NCI-H748 treated with DMSO at 0.1 percent for 48 hours (cell line): ENCODE measurements at regions not wholly inside any gene's neighbourhood (a gene's known extent, or its start where the extent isn't known, plus 50 kb on each side); places are given as distances from the start of the nearest gene placed in this dataset.

Experiments
- DNase-seq: peaks from one replicate; lab custom pipeline; 2025; lab: John Stamatoyannopoulos, UW

DNA sequence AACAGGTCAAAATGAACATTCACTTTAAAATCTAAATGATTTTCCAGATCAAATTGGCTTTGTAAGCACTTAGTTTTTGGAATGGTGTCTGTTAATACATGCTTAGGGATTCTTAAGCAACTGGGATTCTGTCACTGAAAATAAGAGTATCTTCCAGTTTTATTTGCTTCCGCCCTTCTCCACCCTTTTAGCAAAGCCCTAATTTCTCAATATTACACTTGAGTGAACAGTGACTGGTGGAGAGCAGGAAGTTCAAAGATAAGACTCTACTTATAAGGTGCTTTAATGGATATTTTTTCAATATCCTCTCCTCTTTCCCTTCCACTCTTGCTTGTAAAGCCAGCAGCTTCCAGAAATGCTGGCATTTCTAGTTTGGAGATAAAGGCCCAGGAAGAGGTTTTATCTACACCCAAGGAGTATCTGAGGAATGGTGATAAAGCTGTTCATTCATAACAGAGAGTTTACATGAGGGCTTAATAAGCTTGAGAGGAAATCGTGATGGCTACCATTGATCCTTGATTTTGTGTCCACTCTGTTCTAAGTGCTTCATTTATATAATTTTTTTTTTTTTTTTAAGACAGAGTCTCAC, 265.9 kb upstream of the PRICKLE1 start:
- DNase-seq, result no peak

DNA sequence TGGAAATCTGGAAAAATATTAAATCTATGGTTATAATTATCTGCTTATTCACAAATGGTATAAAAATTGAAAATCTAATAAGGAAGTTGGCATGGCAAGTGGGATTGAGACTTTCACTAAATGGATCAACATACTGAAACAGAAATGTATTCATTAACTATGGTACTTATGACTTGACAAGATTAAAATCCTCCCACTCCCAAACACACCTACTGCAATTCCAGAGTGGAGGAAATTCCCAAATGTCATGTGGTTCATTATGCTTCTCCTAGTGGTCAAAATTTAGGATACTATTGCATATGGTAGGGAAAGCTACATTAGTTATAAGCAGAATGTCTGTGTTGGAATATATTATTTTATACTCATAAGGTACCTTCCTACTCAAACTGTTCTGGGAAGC, 265.3 kb upstream of the PRICKLE1 start:
- DNase-seq, result no peak

DNA sequence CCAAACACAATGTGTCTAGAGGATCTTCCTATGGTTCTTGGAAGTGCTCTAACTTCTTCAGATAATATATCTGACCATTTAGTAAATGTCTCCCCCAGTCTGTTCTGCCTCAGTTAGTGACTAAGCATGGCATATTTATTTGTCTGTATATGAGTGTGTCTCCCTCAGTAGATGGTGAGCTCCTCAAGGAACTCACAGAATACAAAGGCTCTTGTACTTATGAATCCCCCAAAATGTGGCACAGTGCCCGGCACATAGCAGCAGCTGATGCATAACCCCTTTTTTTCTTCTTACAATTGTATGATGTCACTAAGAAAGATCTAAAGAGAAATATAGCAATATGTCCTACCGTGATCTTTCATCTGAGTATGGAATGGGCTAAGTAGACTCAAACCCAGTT, 264.7 kb upstream of the PRICKLE1 start:
- DNase-seq, result no peak

DNA sequence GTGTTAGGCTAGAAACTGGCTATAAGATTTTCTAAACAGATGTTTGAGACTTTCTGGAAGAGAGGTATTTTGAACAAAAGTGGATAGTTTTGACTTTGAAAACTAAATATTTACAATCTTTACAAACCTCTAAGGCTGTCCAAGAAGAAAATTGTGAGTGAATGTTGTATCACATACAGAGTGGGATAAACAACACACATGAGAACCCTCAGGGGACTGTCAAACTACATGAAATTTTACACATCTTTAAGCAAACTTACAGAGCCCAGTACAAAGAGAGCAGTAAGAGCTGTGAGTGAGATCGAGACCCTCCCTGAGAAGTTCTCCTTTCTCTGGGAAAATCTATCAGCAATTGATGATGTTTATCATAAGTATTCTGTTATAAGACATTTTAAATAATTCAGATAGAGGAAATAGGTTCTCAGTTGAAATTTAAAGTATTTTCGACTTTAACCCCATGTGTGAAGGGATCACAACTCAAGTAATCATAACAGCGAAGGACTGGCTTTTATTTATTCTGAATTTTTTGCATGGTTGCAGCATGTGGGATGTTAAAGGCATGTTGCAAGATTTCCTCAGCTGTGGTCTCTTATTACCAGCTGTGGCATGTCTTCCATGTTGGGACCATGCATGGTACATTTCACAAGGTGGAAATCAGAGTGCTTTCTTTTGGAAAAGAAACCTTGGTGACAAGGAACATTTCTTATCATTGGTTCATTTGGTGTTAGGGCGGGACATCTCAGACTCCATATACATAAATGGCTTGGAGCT, 264.0 kb upstream of the PRICKLE1 start:
- no peak for DNase-seq

DNA sequence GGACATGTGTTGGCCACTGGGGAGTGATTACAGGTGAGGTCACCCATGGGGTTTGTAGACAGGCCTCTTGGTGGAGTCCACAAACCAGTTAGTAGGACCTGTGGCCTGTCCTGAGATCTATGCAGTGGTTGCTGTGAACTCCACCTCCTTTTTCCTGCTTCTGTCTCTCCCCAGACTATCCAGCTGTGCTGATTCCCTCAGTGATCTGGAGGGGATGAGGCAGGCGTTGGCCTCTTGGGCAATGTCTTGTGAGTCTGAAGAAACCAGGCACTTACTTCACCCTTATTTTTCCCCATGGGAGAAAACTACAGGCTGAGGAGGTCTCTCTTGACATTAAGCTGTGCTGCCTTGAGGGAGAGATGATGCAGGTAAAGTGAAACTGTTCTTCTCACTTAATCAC, 257.2 kb upstream of the PRICKLE1 start:
- no peak for DNase-seq

DNA sequence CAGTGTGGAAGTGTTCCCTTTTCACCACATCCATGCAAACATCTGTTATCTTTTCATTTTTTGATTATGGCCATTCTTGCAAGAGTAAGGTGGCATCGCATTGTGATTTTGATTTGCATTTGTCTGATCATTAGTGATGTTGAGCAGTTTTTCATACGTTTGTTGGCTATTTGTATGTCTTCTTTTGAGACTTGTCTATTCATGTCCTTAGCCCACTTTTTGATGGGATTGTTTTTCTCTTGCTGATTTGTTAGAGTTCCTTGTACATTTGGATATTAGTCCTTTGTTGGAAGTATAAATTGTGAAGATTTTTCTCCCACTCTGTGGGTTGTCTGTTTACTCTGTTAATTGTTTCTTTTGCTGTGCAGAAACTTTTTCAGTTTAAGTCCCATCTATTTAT, 244.5 kb upstream of the PRICKLE1 start:
- DNase-seq, result no peak

DNA sequence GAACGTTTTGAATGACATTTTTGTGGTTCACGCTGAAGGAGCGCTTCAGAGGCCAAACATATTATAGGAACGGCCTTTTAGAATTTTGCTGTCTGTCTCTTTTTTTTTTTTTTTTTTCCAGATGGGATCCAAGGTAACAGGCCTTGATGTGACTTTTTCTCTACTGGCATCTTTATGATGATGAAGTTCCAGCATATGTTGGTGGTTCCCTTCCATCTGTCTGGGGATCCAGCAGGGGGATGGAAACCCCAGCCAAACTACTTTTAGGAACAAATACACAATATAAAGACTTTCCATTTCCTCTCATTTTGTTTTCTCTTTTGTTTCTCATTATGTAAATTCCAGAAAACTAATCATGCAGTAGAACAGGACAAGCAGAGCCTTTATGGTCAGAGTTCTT, 239.3 kb upstream of the PRICKLE1 start:
- no peak for DNase-seq

DNA sequence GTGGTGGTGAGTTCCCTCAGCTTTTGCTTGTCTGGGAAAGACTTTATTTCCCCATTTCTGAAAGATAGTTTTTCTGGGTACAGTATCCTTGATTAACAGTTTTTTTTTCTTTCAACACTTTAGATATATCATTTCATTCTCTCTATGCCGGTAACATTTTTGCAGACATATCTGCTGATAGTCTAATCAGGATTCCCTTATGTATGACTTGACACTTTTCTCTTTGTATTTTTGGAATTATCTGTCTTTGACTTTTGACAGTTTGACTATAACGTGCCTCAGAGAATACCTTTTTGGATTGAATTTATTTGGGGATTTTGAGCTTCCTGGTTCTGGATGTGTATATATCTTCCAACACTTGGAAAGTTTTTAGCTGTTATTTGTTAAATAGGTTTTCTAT, 234.8 kb upstream of the PRICKLE1 start:
- DNase-seq, result no peak

DNA sequence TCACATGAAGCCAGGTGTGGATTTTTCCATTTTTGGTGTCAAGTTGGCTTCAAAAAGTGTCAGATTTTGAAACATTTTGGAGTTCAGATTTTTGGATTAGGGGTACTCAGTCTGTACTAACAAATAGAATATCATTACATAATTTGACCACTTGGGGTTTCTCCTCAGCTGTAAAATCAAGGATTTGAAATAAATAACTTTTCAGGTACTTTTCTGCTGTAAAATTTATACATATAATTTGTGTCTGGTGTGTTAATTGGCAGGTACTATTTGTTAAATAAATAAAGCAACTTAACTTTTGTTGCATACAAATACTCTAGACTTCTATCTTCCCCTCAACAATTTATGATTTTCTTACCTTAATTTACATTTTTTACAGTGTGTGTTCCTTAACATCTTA, 234.1 kb upstream of the PRICKLE1 start:
- DNase-seq, result no peak

DNA sequence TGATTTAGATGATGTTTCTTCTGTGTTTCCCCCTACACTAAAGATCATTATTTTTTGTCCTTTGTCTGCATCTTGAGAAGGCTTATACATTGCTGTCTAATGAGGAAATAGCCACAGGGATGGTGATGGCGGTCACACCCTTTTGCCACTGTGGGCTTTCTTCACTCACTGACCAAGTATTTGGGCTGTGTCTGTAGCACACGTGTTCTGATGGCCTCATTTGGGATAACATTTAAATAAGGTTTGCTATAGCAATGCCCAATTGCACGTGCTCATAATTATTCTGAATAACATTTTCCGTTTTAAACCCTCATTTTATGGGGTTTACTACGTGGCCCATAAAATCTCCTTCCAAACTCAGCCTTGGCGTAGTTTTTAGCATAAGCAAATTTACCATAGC, 230.3 kb upstream of the PRICKLE1 start:
- DNase-seq, result no peak

DNA sequence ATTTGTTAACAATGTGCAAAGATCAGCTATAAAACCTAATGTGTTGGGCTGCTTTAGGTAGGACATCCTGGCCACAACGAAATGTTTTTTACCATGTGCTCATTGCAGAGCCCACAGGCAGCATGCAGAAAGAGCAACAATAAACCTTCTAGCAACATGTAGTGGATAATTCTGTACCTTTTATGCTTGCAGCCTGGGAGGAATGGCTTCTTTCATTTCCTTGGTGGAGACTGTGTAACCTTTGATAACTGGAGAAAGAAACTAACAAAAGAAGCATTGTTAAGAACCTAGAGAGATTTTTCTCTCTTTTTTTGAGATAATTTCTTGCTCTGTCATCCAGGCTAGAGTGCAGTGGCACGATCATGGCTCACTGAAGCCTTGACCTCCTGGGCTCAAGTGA, 225.5 kb upstream of the PRICKLE1 start:
- DNase-seq, result no peak

DNA sequence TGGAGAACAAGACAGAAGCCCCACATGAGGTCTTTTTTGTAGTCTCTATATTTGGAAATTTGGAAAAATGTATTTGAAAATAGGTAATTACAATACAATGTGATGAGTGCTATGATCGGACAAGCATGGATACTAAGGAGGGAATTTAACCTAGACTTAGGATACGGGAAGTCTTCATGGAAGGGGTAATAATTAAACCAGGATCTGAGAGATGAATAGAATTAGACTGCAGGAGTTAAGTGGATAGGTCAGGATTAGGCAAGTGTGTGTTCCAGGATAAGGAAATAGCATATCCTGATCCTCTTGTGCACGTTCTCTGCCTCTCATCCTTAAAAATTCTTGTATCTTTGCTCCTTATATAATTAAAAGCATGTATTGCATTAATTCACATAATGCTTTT, 223.3 kb upstream of the PRICKLE1 start:
- DNase-seq, result no peak

DNA sequence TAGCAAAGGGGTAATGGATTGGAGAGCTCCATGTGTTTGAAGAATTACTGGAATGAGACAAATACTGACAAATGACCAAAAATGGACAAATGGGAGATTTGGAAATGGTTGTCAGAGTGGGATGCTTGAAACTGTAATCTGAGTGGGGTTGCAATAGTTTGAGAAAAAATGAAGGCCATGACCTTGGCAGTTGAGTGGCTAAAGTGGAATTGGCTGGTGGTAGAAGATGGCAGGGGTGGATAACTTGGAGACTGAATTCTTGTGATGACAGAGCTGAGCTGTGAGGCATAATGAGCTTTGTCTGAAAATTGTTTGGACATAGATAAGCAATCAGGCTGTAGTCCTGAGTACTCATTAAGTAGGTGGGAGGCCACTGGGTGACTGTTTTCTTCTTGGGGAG, 222.5 kb upstream of the PRICKLE1 start:
- no peak for DNase-seq

DNA sequence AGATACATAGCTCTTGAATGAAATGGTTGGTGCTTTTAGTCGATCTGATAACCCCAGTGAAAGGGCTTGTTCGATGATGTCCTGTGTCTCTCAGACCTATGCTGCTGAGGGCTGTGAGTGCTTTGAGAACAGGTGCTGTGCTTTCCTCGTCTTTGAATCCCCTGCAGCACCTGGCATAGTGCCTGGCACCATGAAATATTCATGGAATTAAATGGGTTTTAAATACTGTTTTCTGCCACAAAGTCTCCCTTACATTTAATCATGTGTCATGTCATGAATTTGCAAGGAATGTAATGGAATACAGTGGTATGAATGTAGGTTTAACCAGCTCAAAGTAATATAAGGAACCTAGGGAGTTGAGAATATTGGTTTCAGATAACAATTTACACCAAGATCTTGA, 220.5 kb upstream of the PRICKLE1 start:
- DNase-seq, result no peak

DNA sequence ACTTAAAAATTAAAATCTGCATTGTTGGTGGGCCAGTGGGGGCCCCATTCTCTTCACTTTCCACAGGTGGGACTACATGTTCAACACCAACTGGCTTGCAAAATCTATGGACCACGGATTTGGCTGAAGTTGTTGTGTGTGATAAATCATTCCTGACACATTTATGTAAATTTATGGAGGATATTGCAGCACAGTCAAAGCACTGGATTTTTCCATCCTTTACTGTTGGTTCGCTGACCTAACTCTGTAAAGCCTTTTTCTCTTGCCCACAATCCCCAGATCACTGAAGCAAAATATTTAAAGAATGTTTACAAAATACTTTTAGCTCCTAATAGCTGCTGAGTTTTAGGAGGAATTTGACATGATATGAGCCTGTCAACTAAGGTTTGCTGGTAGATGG, 219.7 kb upstream of the PRICKLE1 start:
- DNase-seq, result no peak

DNA sequence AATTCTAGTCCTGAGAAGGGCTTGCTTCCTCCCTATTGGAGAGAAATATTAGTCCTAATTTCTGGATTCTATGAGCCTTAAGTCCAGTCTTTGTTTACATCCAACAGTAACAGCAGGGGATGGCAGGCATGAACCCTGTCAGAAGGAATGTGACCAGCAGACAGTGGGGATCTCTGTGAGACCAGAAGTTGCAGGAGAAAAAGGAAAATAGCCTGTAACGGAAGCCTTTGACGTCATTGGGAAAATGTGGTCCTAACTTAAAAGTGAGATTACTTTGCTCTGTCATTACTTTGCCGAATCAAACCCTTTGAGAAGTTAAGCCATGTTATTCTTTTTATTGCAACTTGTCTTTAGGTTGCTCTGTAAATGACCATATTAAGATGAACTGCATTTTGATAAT, 218.2 kb upstream of the PRICKLE1 start:
- no peak for DNase-seq

DNA sequence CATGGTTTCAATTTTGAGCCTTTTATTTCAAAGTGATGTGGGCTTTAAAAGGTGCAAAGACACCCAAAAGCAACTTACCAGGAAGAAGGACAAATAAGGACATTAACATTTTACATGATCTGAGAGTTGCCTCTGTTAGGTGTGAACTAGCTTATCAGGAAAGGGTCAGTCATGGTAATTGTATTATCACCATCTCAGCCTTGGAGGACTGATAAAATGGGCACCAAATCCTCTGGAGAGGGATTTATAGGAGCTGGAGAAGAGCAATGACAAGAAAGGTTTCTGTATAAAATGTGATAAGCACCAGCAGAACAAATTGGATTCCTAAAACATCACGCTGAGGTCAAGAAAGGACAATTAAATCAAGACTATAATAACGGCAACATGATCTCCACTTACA, 217.7 kb upstream of the PRICKLE1 start:
- DNase-seq, result no peak

DNA sequence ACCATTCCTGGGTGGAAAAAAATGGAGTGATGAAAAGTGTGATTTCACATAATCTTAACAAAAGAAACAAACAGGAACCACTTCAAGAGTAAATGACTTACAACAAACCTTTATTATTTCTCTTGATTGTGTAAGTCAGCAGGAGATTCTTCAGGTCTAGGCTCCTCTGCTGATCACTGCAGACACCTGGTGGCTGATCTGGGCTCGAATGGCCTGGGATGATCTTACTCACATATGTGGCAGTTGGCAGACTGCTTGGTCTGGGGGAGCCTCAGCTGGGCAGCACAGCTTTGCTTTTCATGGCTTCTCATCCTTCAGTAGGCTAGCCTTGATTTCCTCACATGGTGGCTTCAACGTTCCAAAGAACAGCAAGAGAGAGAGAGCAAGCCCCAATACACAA, 215.4 kb upstream of the PRICKLE1 start:
- no peak for DNase-seq

DNA sequence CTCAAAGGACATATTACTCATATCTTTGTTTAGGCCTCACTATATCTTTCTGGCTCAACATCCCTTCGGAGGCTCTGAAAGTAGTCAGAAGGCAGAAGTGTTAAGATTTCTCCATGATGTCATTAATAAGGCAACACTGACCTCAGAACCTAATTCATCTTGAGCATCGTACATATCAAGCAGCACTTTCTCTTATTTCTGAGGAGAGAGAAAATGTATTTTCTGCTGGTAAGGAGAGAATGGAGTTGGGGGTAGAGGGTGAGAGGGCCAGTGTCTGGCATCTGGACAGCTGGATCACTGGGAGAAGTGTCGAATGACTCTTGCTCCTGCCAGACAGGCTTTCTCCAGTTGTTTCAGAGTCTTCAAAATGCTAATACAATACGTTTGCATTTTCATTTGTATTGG, 213.2 kb upstream of the PRICKLE1 start:
- DNase-seq, result no peak

DNA sequence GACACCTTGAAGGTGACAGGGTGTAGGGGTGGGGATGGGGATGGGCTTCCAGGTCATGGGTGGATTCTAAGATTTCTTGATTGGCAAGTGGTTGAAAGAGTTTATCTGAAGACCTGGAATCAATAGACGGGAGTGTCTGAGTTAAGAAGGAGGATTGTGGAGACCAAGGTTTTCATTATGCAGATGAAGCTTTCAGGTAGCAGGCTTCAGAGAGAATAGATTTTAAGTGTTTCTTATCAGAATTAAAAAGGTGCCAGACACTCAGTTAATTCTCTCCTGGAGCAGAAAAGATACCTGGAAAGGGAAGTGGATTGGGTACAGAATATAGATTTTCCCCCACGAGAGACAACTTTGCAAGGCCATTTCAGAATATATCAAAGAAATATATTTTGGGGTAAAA, 211.7 kb upstream of the PRICKLE1 start:
- DNase-seq, result no peak

DNA sequence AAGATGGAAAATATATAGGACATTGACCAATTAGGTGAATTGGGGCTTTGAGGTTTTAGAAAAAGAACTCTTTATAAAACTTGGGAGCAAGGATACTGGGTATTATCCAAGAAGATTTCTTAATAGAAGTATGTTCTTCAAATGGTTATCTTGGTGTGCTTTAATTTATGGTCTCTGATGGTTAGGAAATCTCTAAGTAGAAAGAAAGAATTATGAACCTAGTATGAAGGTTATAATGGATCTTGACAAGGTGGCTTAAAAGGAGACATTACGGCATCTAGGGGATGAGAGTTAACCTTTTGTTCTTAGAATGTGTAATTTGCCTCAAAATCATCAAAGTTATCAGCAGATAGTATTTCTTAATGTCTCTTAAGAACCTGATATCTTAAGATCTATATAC, 210.4 kb upstream of the PRICKLE1 start:
- no peak for DNase-seq

DNA sequence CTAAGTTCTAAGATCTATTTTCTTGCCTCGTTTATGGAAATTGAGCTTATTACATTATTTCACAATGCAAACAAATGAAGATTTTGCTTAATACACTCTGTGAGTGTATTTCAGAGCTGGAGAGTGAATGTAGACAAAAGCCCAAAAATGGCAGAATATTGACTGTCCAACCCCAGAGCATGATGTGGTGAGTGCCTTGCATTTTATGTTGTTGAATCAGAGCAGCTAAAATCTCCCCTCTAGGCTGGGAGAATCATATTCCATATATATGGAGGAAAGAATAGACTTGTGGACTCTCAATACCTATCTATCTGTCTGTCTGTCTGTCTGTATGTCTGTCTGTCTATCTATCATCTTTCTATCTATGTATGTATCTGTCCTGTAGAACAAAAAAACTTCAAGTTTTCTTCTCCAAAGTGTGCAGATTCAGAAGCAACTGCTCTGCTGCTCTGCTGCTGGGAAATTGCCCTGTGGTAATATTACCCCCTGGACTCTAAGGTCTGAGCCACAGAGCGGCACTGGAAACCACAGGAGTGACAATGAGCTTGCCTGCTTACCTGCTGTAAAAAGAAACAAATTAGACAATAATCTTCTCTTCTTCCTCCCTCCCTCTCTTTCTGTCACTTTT, 209.4 kb upstream of the PRICKLE1 start:
- DNase-seq, result no peak

DNA sequence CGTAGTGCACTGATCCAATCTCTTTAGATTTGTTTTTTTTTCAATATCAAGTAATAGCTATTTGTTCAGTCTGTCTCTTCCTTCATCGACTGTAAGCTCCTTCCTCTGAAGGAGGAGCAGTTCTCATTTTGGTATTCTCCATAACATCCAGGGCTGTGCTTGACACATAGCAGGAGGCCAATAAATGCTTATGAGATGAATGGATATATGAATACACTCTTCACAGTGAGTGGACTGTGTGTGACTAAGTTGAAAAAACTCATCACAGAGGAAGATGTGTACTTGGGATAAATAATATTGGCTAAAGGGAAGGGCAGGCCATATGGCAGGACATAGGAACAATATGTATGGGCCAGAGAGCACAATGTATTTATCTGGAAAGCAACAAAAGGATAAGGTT, 205.3 kb upstream of the PRICKLE1 start:
- no peak for DNase-seq

DNA sequence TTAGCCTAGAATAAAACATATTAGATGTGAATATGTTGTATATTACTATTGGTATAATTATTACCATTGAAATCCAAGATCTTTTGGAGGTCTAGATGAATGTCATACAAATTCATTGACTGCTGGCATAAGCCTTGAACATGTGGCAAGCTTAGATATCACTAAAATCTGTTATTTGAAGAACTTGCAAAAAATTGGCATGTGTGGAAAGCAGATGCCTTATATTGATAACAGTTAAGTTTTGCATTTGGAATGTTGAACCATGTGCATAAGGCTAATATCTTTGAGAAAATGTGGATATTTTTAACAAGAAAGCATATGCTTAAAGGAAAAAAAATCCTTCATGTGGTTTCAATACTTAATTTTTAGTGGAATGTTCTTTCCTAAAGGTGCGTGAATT, 203.6 kb upstream of the PRICKLE1 start:
- DNase-seq, result no peak
